Neural cell (in vitro differentiated cells): ENCODE measurements at regions not wholly inside any gene's neighbourhood (a gene's known extent, or its start where the extent isn't known, plus 50 kb on each side); places are given as distances from the start of the nearest gene placed in this dataset.

ENCODE experiments used
- H2AFZ ChIP-seq: fragments of 200-600, 300-800 bp; sonication (generic), shearing (Covaris generic); 2 replicates; pipeline ENCODE4 v1.6.0; 2014; ENCODE audit warnings: low read depth, mild to moderate bottlenecking, antibody characterized with exemption, low read length, moderate library complexity
- H3F3A ChIP-seq: fragments of 200-600 bp; shearing (Covaris generic); 2 replicates; pipeline ENCODE4 v1.6.1; 2016; ENCODE audit warnings: mild to moderate bottlenecking, moderate library complexity, mixed read lengths, antibody characterized with exemption, low read length; ENCODE audit not compliant: insufficient read depth, poor library complexity, severe bottlenecking
- H3K27ac ChIP-seq: fragments of 200-600, 300-800 bp; sonication (generic), shearing (Covaris generic); 2 replicates; pipeline ENCODE4 v1.5.1; 2014; ENCODE audit warnings: mild to moderate bottlenecking, low read length, moderate library complexity
- H3K27me3 ChIP-seq: fragments of 300-800, 200-600 bp; sonication (generic), shearing (Covaris generic); 2 replicates; pipeline ENCODE4 v1.6.0; 2014; ENCODE audit warnings: mild to moderate bottlenecking, low read depth, low read length, moderate library complexity; ENCODE audit not compliant: insufficient read depth
- H3K36me3 ChIP-seq: fragments of 300-800, 200-600 bp; sonication (generic), shearing (Covaris generic); 2 replicates; pipeline ENCODE4 v1.5.1; 2014; ENCODE audit warnings: mild to moderate bottlenecking, antibody characterized with exemption, low read length, moderate library complexity; ENCODE audit not compliant: insufficient read depth
- H3K4me2 ChIP-seq: fragments of 300-800, 200-600 bp; sonication (generic), shearing (Covaris generic); 2 replicates; pipeline ENCODE4 v1.6.0; 2014; ENCODE audit warnings: mild to moderate bottlenecking, low read length
- H3K4me3 ChIP-seq: fragments of 300-800, 200-600 bp; sonication (generic), shearing (Covaris generic); 2 replicates; pipeline ENCODE4 v1.5.1; 2014; ENCODE audit warnings: mild to moderate bottlenecking, low read length, moderate library complexity
- H3K79me2 ChIP-seq: fragments of 200-600 bp; shearing (Covaris generic); replicated peaks from 2 replicates; pipeline ENCODE4 v1.6.0; 2014; ENCODE audit warnings: mild to moderate bottlenecking, low read length, moderate library complexity; ENCODE audit not compliant: insufficient read depth
- H3K9ac ChIP-seq: fragments of 300-800, 200-600 bp; sonication (generic), shearing (Covaris generic); 2 replicates; pipeline ENCODE4 v1.6.1; 2016; ENCODE audit warnings: mild to moderate bottlenecking, low read length, mixed read lengths
- H3K9me2 ChIP-seq: fragments of 200-600 bp; shearing (Covaris generic); 2 replicates; pipeline ENCODE4 v1.6.1; 2016; ENCODE audit warnings: mild to moderate bottlenecking, low read length, mixed read lengths; ENCODE audit not compliant: insufficient read depth
- H3K9me3 ChIP-seq: fragments of 200-600, 300-800 bp; sonication (generic), shearing (Covaris generic); 2 replicates; pipeline ENCODE4 v1.6.1; 2016; ENCODE audit warnings: mild to moderate bottlenecking, mixed run types, low read length, moderate library complexity, mixed read lengths
- H4K20me1 ChIP-seq: fragments of 200-600 bp; shearing (Covaris generic); 2 replicates; pipeline ENCODE4 v1.6.1; 2016; ENCODE audit warnings: mild to moderate bottlenecking, mixed run types; ENCODE audit not compliant: insufficient read depth
- EP300 ChIP-seq: fragments of 450-650 bp; conservative IDR thresholded peaks from 2 replicates; pipeline ENCODE4 v1.6.1; 2014; ENCODE audit warnings: antibody characterized with exemption, mild to moderate bottlenecking, moderate library complexity; ENCODE audit not compliant: poor library complexity, severe bottlenecking
- EZH2 ChIP-seq: fragments of 200-600, 300-800 bp; shearing (Covaris generic), sonication (generic); IDR thresholded peaks from 2 replicates; pipeline ENCODE4 v1.6.1; 2014; ENCODE audit warnings: antibody characterized with exemption, low read length, borderline replicate concordance, mild to moderate bottlenecking; ENCODE audit not compliant: insufficient read depth, poor library complexity, severe bottlenecking
- MXI1 ChIP-seq: fragments of 450-650 bp; conservative IDR thresholded peaks from 2 replicates; pipeline ENCODE4 v1.6.1; 2014; ENCODE audit warnings: antibody characterized with exemption, mild to moderate bottlenecking; ENCODE audit not compliant: poor library complexity, severe bottlenecking
- POLR2AphosphoS5 ChIP-seq: IDR thresholded peaks from 2 replicates; pipeline ENCODE4 v1.6.1; 2012
- RAD21 ChIP-seq: fragments of 450-650 bp; conservative IDR thresholded peaks from 2 replicates; pipeline ENCODE4 v1.6.1; 2014; ENCODE audit warnings: antibody characterized with exemption, mild to moderate bottlenecking, moderate library complexity
- SMC3 ChIP-seq: fragments of 450-650 bp; conservative IDR thresholded peaks from 2 replicates; pipeline ENCODE4 v1.6.1; 2014; ENCODE audit warnings: antibody characterized with exemption, mild to moderate bottlenecking, moderate library complexity; ENCODE audit not compliant: poor library complexity
- TAF1 ChIP-seq: IDR thresholded peaks from 2 replicates; pipeline ENCODE4 v1.6.1; 2012; ENCODE audit warnings: low read depth
- TF ChIP-seq, protein P1 (sequence below): fragments of 450-650 bp; IDR thresholded peaks from 2 replicates; pipeline ENCODE4 v1.5.1; 2014; ENCODE audit warnings: antibody characterized with exemption, mild to moderate bottlenecking, moderate library complexity; ENCODE audit not compliant: poor library complexity, severe bottlenecking
- TF ChIP-seq, protein P2 (sequence below): IDR thresholded peaks from 2 replicates; pipeline ENCODE4 v1.6.1; 2012; ENCODE audit warnings: borderline replicate concordance

DNA sequence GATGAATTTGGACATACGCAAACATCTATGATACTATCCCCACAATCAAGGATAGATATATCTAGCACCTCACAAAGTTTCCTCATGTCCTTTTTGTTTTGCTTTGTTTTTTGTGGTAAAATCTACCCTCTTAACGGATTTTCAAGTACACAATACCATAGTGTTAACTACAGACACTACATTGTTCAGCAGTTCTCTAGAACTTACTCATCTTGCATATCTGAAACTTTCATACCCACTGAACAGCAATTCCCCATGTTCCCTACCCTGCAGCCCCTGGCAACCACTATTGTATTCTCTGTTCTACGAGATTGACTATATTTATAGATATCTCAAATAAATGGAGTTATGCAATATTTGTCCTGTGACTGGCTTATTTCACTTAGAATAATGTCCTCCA is 58.1 kb upstream of the TJP1 start:
- Histone ChIP-seq H3K27ac (no peak overlapping the region), H3K79me2 (no peaks in the 10 kb centered on the region), H3K9me3 (no peaks in the 10 kb centered on the region), H3K36me3 (no peaks in the 10 kb centered on the region), H2AFZ (no peak overlapping the region), H3F3A (no peaks in the 10 kb centered on the region), H3K4me2 (no peak overlapping the region), H3K9ac (no peak overlapping the region), H4K20me1 (no peaks in the 10 kb centered on the region), H3K4me3 (no peak overlapping the region), H3K27me3 (no peaks in the 10 kb centered on the region), H3K9me2 (no peaks in the 10 kb centered on the region)
- TF ChIP-seq RAD21 (no peak), TAF1 (no peak), MXI1 (no peak), SMC3 (no peak), EP300 (no peak), EZH2 (no peak), POLR2AphosphoS5 (no peak)
- TF ChIP-seq, protein P1, sequence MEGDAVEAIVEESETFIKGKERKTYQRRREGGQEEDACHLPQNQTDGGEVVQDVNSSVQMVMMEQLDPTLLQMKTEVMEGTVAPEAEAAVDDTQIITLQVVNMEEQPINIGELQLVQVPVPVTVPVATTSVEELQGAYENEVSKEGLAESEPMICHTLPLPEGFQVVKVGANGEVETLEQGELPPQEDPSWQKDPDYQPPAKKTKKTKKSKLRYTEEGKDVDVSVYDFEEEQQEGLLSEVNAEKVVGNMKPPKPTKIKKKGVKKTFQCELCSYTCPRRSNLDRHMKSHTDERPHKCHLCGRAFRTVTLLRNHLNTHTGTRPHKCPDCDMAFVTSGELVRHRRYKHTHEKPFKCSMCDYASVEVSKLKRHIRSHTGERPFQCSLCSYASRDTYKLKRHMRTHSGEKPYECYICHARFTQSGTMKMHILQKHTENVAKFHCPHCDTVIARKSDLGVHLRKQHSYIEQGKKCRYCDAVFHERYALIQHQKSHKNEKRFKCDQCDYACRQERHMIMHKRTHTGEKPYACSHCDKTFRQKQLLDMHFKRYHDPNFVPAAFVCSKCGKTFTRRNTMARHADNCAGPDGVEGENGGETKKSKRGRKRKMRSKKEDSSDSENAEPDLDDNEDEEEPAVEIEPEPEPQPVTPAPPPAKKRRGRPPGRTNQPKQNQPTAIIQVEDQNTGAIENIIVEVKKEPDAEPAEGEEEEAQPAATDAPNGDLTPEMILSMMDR: no peak
- TF ChIP-seq, protein P2, sequence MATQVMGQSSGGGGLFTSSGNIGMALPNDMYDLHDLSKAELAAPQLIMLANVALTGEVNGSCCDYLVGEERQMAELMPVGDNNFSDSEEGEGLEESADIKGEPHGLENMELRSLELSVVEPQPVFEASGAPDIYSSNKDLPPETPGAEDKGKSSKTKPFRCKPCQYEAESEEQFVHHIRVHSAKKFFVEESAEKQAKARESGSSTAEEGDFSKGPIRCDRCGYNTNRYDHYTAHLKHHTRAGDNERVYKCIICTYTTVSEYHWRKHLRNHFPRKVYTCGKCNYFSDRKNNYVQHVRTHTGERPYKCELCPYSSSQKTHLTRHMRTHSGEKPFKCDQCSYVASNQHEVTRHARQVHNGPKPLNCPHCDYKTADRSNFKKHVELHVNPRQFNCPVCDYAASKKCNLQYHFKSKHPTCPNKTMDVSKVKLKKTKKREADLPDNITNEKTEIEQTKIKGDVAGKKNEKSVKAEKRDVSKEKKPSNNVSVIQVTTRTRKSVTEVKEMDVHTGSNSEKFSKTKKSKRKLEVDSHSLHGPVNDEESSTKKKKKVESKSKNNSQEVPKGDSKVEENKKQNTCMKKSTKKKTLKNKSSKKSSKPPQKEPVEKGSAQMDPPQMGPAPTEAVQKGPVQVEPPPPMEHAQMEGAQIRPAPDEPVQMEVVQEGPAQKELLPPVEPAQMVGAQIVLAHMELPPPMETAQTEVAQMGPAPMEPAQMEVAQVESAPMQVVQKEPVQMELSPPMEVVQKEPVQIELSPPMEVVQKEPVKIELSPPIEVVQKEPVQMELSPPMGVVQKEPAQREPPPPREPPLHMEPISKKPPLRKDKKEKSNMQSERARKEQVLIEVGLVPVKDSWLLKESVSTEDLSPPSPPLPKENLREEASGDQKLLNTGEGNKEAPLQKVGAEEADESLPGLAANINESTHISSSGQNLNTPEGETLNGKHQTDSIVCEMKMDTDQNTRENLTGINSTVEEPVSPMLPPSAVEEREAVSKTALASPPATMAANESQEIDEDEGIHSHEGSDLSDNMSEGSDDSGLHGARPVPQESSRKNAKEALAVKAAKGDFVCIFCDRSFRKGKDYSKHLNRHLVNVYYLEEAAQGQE: no peak

DNA sequence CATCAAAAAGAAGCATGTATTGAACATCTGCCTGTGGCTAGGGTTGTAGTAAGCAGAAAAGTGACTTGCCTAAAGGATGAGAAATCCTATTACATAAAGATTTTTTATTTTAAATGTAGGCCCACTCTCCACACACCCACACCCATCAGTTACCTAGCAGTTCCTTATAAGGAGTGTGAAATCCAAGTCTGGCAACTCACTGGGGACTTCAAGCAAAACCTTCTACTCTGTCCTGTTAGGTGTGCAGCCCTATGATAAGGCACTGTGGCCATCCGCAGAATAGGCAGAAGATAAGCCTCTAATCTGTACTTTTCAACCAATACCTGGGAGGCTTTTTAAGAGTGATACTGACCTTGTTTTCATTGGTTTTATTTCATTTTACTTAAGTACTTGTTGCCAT is 52.7 kb upstream of the TJP1 start:
- no peak overlapping the region for H3K27ac ChIP-seq
- H3K4me2 ChIP-seq: no peak overlapping the region
- H3K9me2 ChIP-seq: no peaks in the 10 kb centered on the region
- no peaks in the 10 kb centered on the region for H3K27me3 ChIP-seq
- H3K79me2 ChIP-seq: no peaks in the 10 kb centered on the region
- no peaks in the 10 kb centered on the region for H4K20me1 ChIP-seq
- H3K9ac ChIP-seq: no peak overlapping the region
- no peak overlapping the region for H3K4me3 ChIP-seq
- no peak overlapping the region for H2AFZ ChIP-seq
- H3F3A ChIP-seq: no peaks in the 10 kb centered on the region
- no peaks in the 10 kb centered on the region for H3K36me3 ChIP-seq
- TF ChIP-seq TAF1 (no peak), MXI1 (no peak), EP300 (no peak), EZH2 (no peak), POLR2AphosphoS5 (no peak), RAD21 (no peak), SMC3 (no peak)
- TF ChIP-seq, protein P2: no peak
- TF ChIP-seq, protein P1: no peak
- no peaks in the 10 kb centered on the region for H3K9me3 ChIP-seq
